ENCODE measurements at regions not wholly inside any gene's neighbourhood (a gene's known extent, or its start where the extent isn't known, plus 50 kb on each side); places are given as distances from the start of the nearest gene placed in this dataset.

GRCh38 chr4:114335339-114335738 lies 263.3 kb upstream of the UGT8 start:
- ChIA-PET POLR2A (ENCODE audit: low non-redundant PET) (no interaction called here), CTCF (no interaction called here)
- Histone ChIP-seq H3K4me3 (ENCODE audit: low read depth, low read length, poor library complexity, severe bottlenecking) (no peak overlapping the region), H3K9me3 (ENCODE audit: low read depth, low read length, poor library complexity, severe bottlenecking) (no peaks in the 10 kb centered on the region), H3K4me1 (ENCODE audit: insufficient read depth, low read length, poor library complexity, severe bottlenecking) (peaks cover 6% of the 10 kb centered on the region), H3K36me3 (ENCODE audit: insufficient read depth, low read length, poor library complexity, severe bottlenecking) (no peaks in the 10 kb centered on the region), H3K27me3 (replicated peaks; ENCODE audit: insufficient read depth, low read depth, low read length, poor library complexity) (peaks cover 8% of the 10 kb centered on the region), H3K27ac (ENCODE audit: low read depth, low read length, poor library complexity, severe bottlenecking) (no peak overlapping the region)
- DNase-seq (ENCODE audit: low spot score) = no peak
- no TSS peak for BruUV-seq (replicated peaks)
- intact Hi-C loops (cut with micrococcal nuclease; ENCODE audit: unreplicated experiment) = no loop called here
- TF ChIP-seq CTCF (conservative IDR thresholded peaks at IDR 0.05; ENCODE audit: low read depth, low read length) (no peak), EZH2 (IDR thresholded peaks at IDR 0.05; ENCODE audit: borderline replicate concordance, low read depth, low read length, poor library complexity, severe bottlenecking) (no peak)

GRCh38 chr4:114343015-114343414 lies 255.6 kb upstream of the UGT8 start:
- no TSS peak for BruUV-seq (replicated peaks)
- DNase-seq (ENCODE audit: low spot score) = no peak
- TF ChIP-seq EZH2 (IDR thresholded peaks at IDR 0.05; ENCODE audit: borderline replicate concordance, low read depth, low read length, poor library complexity, severe bottlenecking) = no peak
- no peak for TF ChIP-seq CTCF (conservative IDR thresholded peaks at IDR 0.05; ENCODE audit: low read depth, low read length)
- H3K9me3 ChIP-seq (ENCODE audit: low read depth, low read length, poor library complexity, severe bottlenecking) = no peaks in the 10 kb centered on the region
- no peak overlapping the region for H3K4me3 ChIP-seq (ENCODE audit: low read depth, low read length, poor library complexity, severe bottlenecking)
- H3K27me3 ChIP-seq (replicated peaks; ENCODE audit: insufficient read depth, low read depth, low read length, poor library complexity) = no peaks in the 10 kb centered on the region
- no peak overlapping the region for H3K27ac ChIP-seq (ENCODE audit: low read depth, low read length, poor library complexity, severe bottlenecking)
- ChIA-PET POLR2A (ENCODE audit: low non-redundant PET) (no interaction called here), CTCF (no interaction called here)
- no peaks in the 10 kb centered on the region for H3K36me3 ChIP-seq (ENCODE audit: insufficient read depth, low read length, poor library complexity, severe bottlenecking)
- intact Hi-C loops (cut with micrococcal nuclease; ENCODE audit: unreplicated experiment) = no loop called here
- H3K4me1 ChIP-seq (ENCODE audit: insufficient read depth, low read length, poor library complexity, severe bottlenecking) = no peaks in the 10 kb centered on the region

GRCh38 chr4:114349543-114350175 lies 248.9 kb upstream of the UGT8 start:
- no peaks in the 10 kb centered on the region for H3K9me3 ChIP-seq (ENCODE audit: low read depth, low read length, poor library complexity, severe bottlenecking)
- H3K27ac ChIP-seq (ENCODE audit: low read depth, low read length, poor library complexity, severe bottlenecking) = no peak overlapping the region
- ChIA-PET POLR2A (ENCODE audit: low non-redundant PET) (no interaction called here), CTCF (no interaction called here)
- intact Hi-C loops (cut with micrococcal nuclease; ENCODE audit: unreplicated experiment) = no loop called here
- H3K4me1 ChIP-seq (ENCODE audit: insufficient read depth, low read length, poor library complexity, severe bottlenecking) = no peaks in the 10 kb centered on the region
- no TSS peak for BruUV-seq (replicated peaks)
- no peak for DNase-seq (ENCODE audit: low spot score)
- no peak overlapping the region for H3K4me3 ChIP-seq (ENCODE audit: low read depth, low read length, poor library complexity, severe bottlenecking)
- no peak for TF ChIP-seq CTCF (conservative IDR thresholded peaks at IDR 0.05; ENCODE audit: low read depth, low read length)
- TF ChIP-seq EZH2 (IDR thresholded peaks at IDR 0.05; ENCODE audit: borderline replicate concordance, low read depth, low read length, poor library complexity, severe bottlenecking) = no peak
- H3K36me3 ChIP-seq (ENCODE audit: insufficient read depth, low read length, poor library complexity, severe bottlenecking) = no peaks in the 10 kb centered on the region
- H3K27me3 ChIP-seq (replicated peaks; ENCODE audit: insufficient read depth, low read depth, low read length, poor library complexity) = no peaks in the 10 kb centered on the region
